Choroid plexus epithelial cell (primary cell): ENCODE measurements at regions not wholly inside any gene's neighbourhood (a gene's known extent, or its start where the extent isn't known, plus 50 kb on each side); places are given as distances from the start of the nearest gene placed in this dataset.

Experiments
- DNase-seq: peaks from one replicate; pipeline ENCODE4 v3.0.0-alpha.2; 2010; ENCODE audit warnings: low read depth
- H3K4me3 ChIP-seq: 2 replicates; pipeline ENCODE4 v1.5.1; 2011; ENCODE audit warnings: low read depth, mild to moderate bottlenecking, control low read depth, low read length, moderate library complexity
- TF ChIP-seq, protein P1 (sequence below): conservative IDR thresholded peaks from 2 replicates; pipeline ENCODE4 v1.5.1; 2011; ENCODE audit warnings: low read depth, mild to moderate bottlenecking, control low read depth, inconsistent platforms, low read length, moderate library complexity

DNA sequence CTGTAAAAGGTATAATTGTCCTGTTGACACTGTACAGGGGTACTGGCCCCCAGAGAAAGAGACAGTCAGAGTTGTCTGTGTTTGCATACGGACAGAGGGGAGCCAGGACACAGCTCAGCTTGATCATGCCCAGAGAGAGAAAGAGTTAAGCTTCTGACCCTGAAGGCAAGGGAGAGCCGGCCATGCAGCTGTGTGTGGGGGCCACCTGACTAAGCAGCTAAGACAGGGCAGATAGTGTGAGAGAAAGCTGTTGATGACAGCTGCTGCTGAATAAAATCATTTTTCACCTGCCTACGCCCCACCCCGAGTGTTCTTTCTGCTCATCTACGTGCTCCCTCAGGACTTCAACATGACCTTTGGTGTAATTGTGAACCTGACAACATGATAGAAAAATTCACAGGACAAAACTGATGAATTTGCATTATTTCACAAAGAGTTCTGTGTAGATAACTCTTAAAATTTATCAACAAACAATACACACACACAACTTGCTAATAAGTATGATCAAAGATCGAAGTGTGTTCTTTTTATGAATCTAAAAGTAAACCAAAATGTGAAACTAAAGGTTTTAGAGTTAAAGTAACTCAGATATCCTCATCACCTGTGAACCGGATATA is 1294.3 kb upstream of the ATXN8OS start:
- DNase-seq = no peak
- TF ChIP-seq, protein P1, sequence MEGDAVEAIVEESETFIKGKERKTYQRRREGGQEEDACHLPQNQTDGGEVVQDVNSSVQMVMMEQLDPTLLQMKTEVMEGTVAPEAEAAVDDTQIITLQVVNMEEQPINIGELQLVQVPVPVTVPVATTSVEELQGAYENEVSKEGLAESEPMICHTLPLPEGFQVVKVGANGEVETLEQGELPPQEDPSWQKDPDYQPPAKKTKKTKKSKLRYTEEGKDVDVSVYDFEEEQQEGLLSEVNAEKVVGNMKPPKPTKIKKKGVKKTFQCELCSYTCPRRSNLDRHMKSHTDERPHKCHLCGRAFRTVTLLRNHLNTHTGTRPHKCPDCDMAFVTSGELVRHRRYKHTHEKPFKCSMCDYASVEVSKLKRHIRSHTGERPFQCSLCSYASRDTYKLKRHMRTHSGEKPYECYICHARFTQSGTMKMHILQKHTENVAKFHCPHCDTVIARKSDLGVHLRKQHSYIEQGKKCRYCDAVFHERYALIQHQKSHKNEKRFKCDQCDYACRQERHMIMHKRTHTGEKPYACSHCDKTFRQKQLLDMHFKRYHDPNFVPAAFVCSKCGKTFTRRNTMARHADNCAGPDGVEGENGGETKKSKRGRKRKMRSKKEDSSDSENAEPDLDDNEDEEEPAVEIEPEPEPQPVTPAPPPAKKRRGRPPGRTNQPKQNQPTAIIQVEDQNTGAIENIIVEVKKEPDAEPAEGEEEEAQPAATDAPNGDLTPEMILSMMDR = no peak

DNA sequence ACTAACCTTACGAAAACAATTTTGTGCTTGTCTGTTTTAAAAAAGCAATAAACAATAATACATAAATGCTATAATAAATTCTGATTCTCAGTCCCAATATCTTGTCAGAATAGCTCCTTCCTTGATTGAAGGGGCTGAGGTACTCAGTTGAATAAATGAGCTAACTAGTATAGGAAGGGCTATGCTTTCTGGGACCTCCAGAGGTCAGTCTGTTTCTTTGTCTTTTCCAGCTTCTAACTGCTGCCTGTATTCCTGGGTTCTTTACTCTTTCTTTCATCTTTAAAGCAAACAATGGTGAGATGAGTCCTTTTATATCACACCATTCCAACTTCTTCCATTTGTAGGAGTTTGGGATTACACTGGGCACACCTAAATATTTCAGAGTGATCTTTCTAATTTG is 1297.0 kb upstream of the ATXN8OS start:
- DNase-seq = no peak
- TF ChIP-seq, protein P1 = no peak

More for the DNA sequence above, 1294.3 kb upstream of the ATXN8OS start:
- H3K4me3 ChIP-seq = no peak overlapping the region

DNA sequence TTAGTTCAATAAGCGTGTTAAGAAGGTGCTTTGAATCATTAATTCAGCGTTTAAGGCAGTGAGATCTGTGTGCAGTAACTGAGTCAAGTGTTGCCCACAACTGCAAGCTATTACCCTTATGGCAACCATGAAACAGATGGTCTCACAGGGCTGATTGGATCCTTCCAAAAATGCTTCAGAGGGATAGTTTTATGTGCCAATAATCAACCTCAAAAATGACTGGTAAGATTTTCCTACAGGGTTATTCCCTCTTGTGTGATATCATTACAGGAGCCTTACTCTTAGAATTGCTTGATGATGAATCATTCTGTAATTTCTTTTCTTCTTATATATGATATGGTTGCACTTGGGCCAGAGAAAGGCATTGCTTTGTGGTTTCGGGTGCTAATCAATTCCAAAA is 1299.2 kb upstream of the ATXN8OS start:
- TF ChIP-seq, protein P1 = no peak
- DNase-seq = no peak
- H3K4me3 ChIP-seq = no peak overlapping the region

More for the DNA sequence above, 1297.0 kb upstream of the ATXN8OS start:
- H3K4me3 ChIP-seq = no peak overlapping the region

DNA sequence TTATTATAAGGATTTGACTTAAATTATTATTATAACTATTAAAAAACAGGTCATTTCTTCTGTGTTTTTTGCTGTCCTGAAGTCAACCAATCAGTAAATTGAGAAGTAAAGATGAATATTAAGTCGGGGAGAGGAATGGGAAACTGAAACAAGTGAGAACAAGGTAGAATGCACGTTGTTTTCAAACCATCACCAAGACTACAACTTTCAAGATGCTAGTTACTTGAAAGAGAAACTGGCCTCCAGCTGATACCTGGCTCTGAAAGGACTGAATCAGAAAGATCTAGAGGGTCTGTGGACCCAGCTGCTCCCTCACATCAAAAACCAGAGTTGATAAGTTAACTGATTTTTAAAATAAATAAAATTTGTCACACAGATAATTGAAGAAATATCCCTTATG is 1301.5 kb upstream of the ATXN8OS start:
- TF ChIP-seq, protein P1 = no peak
- no peak for DNase-seq
- H3K4me3 ChIP-seq = no peak overlapping the region

DNA sequence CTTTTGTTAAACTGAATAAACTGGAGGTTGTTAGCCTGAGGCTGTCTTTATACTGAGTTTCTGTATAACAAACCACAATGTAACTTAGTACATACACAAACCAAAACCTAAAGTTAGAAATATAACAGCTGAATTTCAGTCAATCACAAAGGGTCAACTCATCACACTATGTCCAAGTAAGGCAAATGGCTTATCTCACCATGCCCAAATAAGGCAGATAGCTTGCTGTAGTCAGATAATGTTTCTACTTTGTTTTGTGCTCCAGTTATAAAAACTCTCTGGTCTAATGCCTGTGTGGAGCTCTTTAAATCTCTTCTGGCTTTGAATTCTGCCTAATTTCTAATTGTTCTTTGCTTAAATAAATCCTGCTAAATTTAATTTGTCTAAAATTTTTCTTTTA is 1323.4 kb upstream of the ATXN8OS start:
- DNase-seq = no peak
- TF ChIP-seq, protein P1 = no peak
- H3K4me3 ChIP-seq = no peak overlapping the region

DNA sequence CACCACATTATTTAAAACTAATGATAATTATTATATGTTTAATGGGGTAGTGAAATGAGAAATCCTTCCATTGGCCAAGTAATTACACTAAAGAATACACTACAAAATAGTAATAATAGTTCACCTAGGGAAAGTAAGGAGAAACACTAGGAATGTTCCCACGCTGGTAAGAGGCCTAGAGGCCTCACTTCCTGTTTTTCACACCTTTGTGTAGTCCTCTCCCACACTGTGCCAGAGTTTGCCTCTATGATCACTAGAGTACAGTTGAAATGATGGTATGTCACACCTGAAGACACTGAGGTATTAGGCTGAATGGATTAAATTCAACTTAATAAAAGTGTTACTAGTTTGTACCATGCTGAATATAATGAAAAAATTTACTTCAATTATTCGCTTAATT is 1348.0 kb upstream of the ATXN8OS start:
- TF ChIP-seq, protein P1 = no peak
- H3K4me3 ChIP-seq = no peak overlapping the region
- no peak for DNase-seq

DNA sequence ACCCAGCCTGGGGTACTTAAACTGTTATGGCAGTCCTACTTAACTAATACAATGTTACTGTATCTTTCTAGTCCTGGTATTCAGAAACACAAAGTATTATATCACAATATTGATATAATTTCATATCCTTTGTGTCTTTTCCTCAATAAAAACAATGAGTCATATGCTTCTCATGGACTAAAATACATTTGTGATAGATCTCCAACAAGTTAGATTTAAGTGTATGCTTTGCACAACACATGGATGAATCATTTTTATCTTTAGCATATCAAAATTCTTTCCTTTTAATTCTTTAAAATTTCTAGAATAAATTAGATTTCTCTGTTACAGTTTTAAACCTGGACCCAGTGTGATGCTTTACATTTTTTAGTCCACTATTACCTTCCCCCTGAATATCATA is 1357.8 kb upstream of the ATXN8OS start:
- TF ChIP-seq, protein P1 = no peak
- DNase-seq = no peak
- H3K4me3 ChIP-seq = no peak overlapping the region
